ENCODE measurements at regions not wholly inside any gene's neighbourhood (a gene's known extent, or its start where the extent isn't known, plus 50 kb on each side); places are given as distances from the start of the nearest gene placed in this dataset.

GRCh38 chr14:105748204-105748578 is 221.8 kb downstream of the TMEM121 start:
- no peak for TF ChIP-seq CTCF (IDR thresholded peaks at IDR 0.05)
- TF ChIP-seq POLR2A (IDR thresholded peaks at IDR 0.05), result no peak
